GM06990 (cell line): ENCODE measurements at regions not wholly inside any gene's neighbourhood (a gene's known extent, or its start where the extent isn't known, plus 50 kb on each side); places are given as distances from the start of the nearest gene placed in this dataset.

Experiments
- DNase-seq: peaks from one replicate; pipeline ENCODE4 v3.0.0-alpha.2; 2011; ENCODE audit not compliant: insufficient read length; ENCODE audit errors: extremely low read depth
- H3K27me3 ChIP-seq: replicated peaks from 2 replicates; pipeline ENCODE4 v1.6.0; 2011; ENCODE audit warnings: low read length; ENCODE audit not compliant: control insufficient read depth, insufficient read depth
- H3K36me3 ChIP-seq: 2 replicates; pipeline ENCODE4 v1.5.1; 2011; ENCODE audit warnings: low read length; ENCODE audit not compliant: control insufficient read depth, insufficient read depth
- H3K4me3 ChIP-seq: replicated peaks from 2 replicates; pipeline ENCODE4 v1.5.1; 2011; ENCODE audit warnings: low read depth, mild to moderate bottlenecking, control low read depth, low read length
- TF ChIP-seq, protein P1 (sequence below): IDR thresholded peaks from 2 replicates; pipeline ENCODE4 v1.5.1; 2011; ENCODE audit warnings: low read length, control low read depth, mild to moderate bottlenecking, inconsistent platforms; ENCODE audit not compliant: insufficient read depth, poor library complexity, severe bottlenecking

DNA sequence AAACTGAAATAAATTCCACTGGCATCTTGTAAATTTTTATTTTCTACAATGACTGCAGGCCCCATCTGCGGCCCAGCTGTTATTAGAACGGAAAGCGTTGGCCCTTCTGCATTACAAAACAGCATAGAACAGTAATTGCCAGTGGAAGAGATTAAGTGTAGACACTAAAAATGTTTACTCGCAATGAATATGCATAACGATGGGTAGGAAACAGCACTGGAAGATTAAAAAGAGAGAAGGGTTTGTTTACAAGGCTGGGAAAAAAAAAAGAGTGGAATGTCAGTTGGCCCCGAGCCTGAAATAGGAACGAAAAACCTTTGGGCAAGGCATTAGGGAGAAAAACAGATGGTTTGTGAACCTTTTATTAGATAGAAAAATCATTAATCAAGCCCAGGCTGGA lies 275.9 kb upstream of the TCF4 start:
- TF ChIP-seq, protein P1, sequence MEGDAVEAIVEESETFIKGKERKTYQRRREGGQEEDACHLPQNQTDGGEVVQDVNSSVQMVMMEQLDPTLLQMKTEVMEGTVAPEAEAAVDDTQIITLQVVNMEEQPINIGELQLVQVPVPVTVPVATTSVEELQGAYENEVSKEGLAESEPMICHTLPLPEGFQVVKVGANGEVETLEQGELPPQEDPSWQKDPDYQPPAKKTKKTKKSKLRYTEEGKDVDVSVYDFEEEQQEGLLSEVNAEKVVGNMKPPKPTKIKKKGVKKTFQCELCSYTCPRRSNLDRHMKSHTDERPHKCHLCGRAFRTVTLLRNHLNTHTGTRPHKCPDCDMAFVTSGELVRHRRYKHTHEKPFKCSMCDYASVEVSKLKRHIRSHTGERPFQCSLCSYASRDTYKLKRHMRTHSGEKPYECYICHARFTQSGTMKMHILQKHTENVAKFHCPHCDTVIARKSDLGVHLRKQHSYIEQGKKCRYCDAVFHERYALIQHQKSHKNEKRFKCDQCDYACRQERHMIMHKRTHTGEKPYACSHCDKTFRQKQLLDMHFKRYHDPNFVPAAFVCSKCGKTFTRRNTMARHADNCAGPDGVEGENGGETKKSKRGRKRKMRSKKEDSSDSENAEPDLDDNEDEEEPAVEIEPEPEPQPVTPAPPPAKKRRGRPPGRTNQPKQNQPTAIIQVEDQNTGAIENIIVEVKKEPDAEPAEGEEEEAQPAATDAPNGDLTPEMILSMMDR: no peak
- no peak for DNase-seq
- no peaks in the 10 kb centered on the region for H3K27me3 ChIP-seq
- H3K4me3 ChIP-seq: no peak overlapping the region
- H3K36me3 ChIP-seq: no peaks in the 10 kb centered on the region

GRCh38 chr18:55863391-55863706 lies 275.4 kb upstream of the TCF4 start:
- no peaks in the 10 kb centered on the region for H3K27me3 ChIP-seq
- H3K4me3 ChIP-seq: no peak overlapping the region
- TF ChIP-seq, protein P1: no peak
- DNase-seq: no peak
- H3K36me3 ChIP-seq: no peaks in the 10 kb centered on the region

GRCh38 chr18:55862693-55863390 lies 274.9 kb upstream of the TCF4 start:
- Histone ChIP-seq H3K36me3 (no peaks in the 10 kb centered on the region), H3K27me3 (no peaks in the 10 kb centered on the region), H3K4me3 (no peak overlapping the region)
- DNase-seq: no peak
- TF ChIP-seq, protein P1: no peak

GRCh38 chr18:55861266-55861665 lies 273.3 kb upstream of the TCF4 start:
- TF ChIP-seq, protein P1: peak; percentile 21
- no peaks in the 10 kb centered on the region for H3K36me3 ChIP-seq
- DNase-seq: no peak
- no peaks in the 10 kb centered on the region for H3K27me3 ChIP-seq
- H3K4me3 ChIP-seq: no peak overlapping the region

DNA sequence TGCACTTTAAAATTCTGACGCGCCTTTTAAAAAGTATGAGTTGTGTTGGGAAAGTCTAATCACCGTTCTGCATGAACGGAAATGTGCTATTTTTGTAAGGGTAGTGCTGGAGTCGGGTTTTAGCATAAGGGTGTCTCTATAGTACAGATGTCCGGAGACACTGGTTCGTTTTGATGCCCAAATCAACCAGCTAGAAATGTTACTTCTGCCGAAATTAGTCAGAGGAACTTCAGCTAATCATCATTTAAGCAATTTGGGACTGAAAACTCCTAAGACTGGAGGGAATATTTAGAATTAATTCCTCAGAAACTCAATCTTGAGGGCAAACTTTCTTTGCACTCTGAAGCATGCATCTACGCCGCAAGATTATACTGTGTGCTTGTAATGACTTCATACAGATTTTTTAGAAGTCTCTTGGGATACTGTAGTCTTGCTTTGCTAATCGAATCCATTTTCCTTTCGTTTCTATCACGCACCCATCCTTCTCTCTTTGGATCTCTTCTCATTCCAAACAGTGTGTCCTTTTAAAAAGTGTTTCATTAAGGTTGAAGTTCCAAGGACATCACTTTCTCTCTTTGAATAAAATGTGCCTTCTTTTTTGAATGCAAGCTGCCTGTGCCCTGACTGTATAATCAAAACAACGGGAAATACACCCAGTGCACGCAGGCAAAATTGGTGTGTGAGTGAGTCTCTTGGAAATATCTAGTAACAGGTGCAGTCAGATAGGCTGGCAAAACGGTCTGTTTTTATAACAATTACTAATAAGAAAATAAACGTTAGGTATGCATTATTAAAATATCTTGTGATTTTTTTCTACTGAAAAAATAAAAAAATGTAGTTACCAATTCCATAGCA lies 270.9 kb upstream of the TCF4 start:
- no peak overlapping the region for H3K4me3 ChIP-seq
- TF ChIP-seq, protein P1: no peak
- H3K36me3 ChIP-seq: no peaks in the 10 kb centered on the region
- H3K27me3 ChIP-seq: no peaks in the 10 kb centered on the region
- DNase-seq: no peak
